ENCODE measurements at regions not wholly inside any gene's neighbourhood (a gene's known extent, or its start where the extent isn't known, plus 50 kb on each side); places are given as distances from the start of the nearest gene placed in this dataset.

GRCh38 chr2:190785334-190785733 lies 95.3 kb upstream of the GLS start:
- DNase-seq = no peak

GRCh38 chr2:190786404-190787166 lies 94.0 kb upstream of the GLS start:
- no peak for DNase-seq

- DNase-seq = no peak
Observed at GRCh38 chr2:190787743-190788235, 92.8 kb upstream of the GLS start.

GRCh38 chr2:190789074-190790004 lies 91.3 kb upstream of the GLS start:
- no peak for DNase-seq

- DNase-seq = no peak
Observed at GRCh38 chr2:190791347-190791975, 89.2 kb upstream of the GLS start.

GRCh38 chr2:190791976-190792575 lies 88.5 kb upstream of the GLS start:
- DNase-seq = no peak

GRCh38 chr2:190792956-190793888 lies 87.4 kb upstream of the GLS start:
- no peak for DNase-seq

- DNase-seq = no peak
Observed at GRCh38 chr2:190794377-190794776, 86.2 kb upstream of the GLS start.

GRCh38 chr2:190794790-190795189 lies 85.8 kb upstream of the GLS start:
- DNase-seq = no peak

GRCh38 chr2:190795686-190796085 lies 84.9 kb upstream of the GLS start:
- no peak for DNase-seq

GRCh38 chr2:190799999-190800398 lies 80.6 kb upstream of the GLS start:
- no peak for DNase-seq

GRCh38 chr2:190800528-190800927 lies 80.1 kb upstream of the GLS start:
- no peak for DNase-seq

GRCh38 chr2:190802129-190802528 lies 78.5 kb upstream of the GLS start:
- no peak for DNase-seq

GRCh38 chr2:190802626-190803209 lies 77.9 kb upstream of the GLS start:
- no peak for DNase-seq

GRCh38 chr2:190804182-190804795 lies 76.3 kb upstream of the GLS start:
- DNase-seq = no peak

- DNase-seq = no peak
Observed at GRCh38 chr2:190805126-190805525, 75.5 kb upstream of the GLS start.

- DNase-seq = no peak
Observed at GRCh38 chr2:190805843-190806242, 74.8 kb upstream of the GLS start.

GRCh38 chr2:190807886-190808285 lies 72.7 kb upstream of the GLS start:
- DNase-seq = no peak

GRCh38 chr2:190809139-190809764 lies 71.4 kb upstream of the GLS start:
- DNase-seq = no peak

GRCh38 chr2:190809876-190810525 lies 70.6 kb upstream of the GLS start:
- DNase-seq = no peak

Measured in SHP77 (cell line).